ENCODE measurements at regions not wholly inside any gene's neighbourhood (a gene's known extent, or its start where the extent isn't known, plus 50 kb on each side); places are given as distances from the start of the nearest gene placed in this dataset.
"Not testable (repeated sequence)": the region's sequence is repeated elsewhere in the genome, so short reads cannot be mapped to it uniquely, and the experiment has no call there.

- no peak for DNase-seq
Observed at GRCh38 chr1:223029985-223030769, 112.9 kb downstream of the TLR5 start.

- DNase-seq = no peak
Observed at GRCh38 chr1:223030871-223031400, 112.1 kb downstream of the TLR5 start.

- DNase-seq = no peak
Observed at GRCh38 chr1:223031733-223032601, 111.1 kb downstream of the TLR5 start.

- DNase-seq = no peak
Observed at GRCh38 chr1:223033658-223034057, 109.4 kb downstream of the TLR5 start.

- no peak for DNase-seq
Observed at GRCh38 chr1:223034270-223034798, 108.7 kb downstream of the TLR5 start.

GRCh38 chr1:223035724-223036478 is 107.1 kb downstream of the TLR5 start:
- DNase-seq = no peak

GRCh38 chr1:223036479-223036845 is 106.6 kb downstream of the TLR5 start:
- DNase-seq = no peak

GRCh38 chr1:223037845-223038244 is 105.2 kb downstream of the TLR5 start:
- DNase-seq = no peak

GRCh38 chr1:223038288-223039006 is 104.6 kb downstream of the TLR5 start:
- DNase-seq = no peak

GRCh38 chr1:223039990-223040389 is 103.1 kb downstream of the TLR5 start:
- no peak for DNase-seq

GRCh38 chr1:223041481-223041880 is 101.6 kb downstream of the TLR5 start:
- no peak for DNase-seq

GRCh38 chr1:223045164-223045957 is 97.7 kb downstream of the TLR5 start:
- no peak for DNase-seq

- DNase-seq = no peak
Observed at GRCh38 chr1:223046011-223046410, 97.0 kb downstream of the TLR5 start.

GRCh38 chr1:223046463-223046862 is 96.6 kb downstream of the TLR5 start:
- not testable (repeated sequence) for DNase-seq

GRCh38 chr1:223048026-223048425 is 95.0 kb downstream of the TLR5 start:
- no peak for DNase-seq

GRCh38 chr1:223052462-223052861 is 90.6 kb downstream of the TLR5 start:
- DNase-seq = no peak

- DNase-seq = no peak
Observed at GRCh38 chr1:223052931-223053330, 90.1 kb downstream of the TLR5 start.

- no peak for DNase-seq
Observed at GRCh38 chr1:223056802-223057201, 86.2 kb downstream of the TLR5 start.

- DNase-seq = no peak
Observed at GRCh38 chr1:223057569-223058093, 85.4 kb downstream of the TLR5 start.

All from stimulated activated CD4-positive, alpha-beta T cell treated with anti-CD3 and anti-CD28 coated beads, Interleukin-12 subunit alpha, Interleukin-12 subunit beta, amount 100 ng/mL, for 4 hours (primary cell).